NCI-H2081 (cell line): ENCODE measurements at regions not wholly inside any gene's neighbourhood (a gene's known extent, or its start where the extent isn't known, plus 50 kb on each side); places are given as distances from the start of the nearest gene placed in this dataset.
A peak's percentile ranks its signal among the peaks of the same experiment; 100 is the strongest.
"Not testable (repeated sequence)": the region's sequence is repeated elsewhere in the genome, so short reads cannot be mapped to it uniquely, and the experiment has no call there.

Source experiments
- DNase-seq, 2 experiments: peaks; one replicate each; lab custom pipeline; 2025; lab: John Stamatoyannopoulos, UW

DNA sequence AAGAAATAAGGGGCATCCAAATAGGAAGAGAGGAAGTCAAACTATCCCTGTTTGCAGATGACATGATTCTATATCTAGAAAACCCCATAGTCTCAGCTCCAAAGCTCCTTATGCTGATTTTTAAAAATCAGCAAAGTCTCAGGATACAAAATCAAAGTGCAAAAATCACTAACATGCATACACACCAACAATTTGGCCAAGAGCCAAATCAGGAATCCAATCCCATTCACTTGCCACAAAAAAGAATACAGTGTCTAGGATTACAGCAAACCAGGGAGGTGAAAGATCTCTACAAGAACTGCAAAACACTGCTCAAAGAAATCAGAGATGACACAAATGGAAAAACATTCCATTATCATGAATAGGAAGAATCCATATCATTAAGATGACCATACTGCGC, 155.8 kb upstream of the ARHGAP42 start:
- not testable (repeated sequence) for DNase-seq

DNA sequence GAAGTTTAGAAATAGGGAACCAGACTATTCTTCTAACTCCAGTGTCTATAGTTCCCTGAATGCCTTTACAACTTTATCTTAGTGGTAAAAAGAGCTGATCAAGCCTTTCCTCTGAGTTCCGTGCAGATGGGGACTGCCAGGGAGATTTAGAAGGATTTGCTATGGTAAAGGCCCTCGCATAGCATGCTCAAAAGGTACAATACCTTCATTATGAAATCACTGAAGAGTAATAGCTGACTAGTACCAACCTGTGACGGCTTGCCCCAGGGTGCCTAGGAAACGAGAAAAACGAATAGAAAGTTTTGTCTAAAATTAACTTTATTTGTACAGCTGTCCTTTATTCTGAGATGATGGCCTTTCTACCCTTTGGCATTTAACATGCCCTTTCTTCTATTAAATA, 150.1 kb upstream of the ARHGAP42 start:
- no peak for DNase-seq

DNA sequence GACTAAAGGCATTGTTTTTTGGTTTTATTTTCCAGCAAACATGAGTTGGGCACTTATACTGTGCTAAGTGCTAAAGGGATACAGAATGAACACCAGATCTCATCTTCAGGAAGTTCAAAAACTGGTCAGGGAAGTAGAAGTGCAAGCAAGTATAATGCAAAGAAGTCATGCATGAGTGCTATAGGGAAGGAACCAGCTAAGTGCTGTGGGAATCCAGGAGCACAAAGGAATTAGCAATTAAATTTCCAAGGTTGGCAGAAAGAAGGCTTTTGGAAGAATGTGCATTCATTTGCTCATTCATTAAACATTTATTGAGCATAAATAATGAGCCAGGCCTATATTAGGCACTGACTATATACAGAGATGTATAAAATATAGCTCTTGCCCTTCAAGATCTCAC, 143.7 kb upstream of the ARHGAP42 start:
- no peak for DNase-seq

DNA sequence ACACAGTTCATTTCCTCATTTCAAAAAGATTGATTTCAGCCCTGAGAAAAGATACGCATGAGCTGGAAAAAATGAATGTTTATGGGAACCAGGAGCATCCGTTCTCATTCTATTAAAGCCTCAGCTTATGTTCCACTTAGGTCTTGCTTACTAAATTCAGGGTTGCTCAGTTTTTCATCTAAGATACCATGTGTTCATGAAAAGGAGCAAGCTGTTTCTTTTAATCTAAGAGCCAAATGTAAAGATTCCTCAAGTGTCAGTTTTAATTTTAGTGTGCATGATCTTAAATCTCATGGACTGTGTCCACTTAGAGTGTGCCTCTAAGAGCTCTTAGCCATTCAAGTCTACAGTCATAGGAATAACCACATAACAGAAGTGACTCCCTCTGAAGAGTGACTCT, 141.5 kb upstream of the ARHGAP42 start:
- DNase-seq: no peak

DNA sequence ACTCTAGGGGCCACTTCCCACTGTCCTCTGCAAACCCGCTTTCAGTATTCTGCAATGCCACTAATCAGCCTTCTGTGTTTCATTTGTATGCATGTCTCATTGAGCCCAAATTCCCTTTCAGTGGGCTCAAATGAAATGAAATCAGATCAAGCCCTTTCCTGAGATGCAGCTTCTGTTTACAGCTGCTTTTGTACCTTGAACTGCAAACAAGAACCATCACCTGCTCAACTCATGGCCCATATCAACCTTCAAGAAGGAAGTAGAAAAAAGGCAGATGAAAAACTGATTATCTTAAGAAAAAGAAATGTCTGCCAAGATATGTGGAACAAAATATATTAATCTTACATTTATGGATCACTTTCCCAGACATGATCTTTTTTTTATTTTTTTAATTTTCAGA, 141.1 kb upstream of the ARHGAP42 start:
- DNase-seq: no peak

DNA sequence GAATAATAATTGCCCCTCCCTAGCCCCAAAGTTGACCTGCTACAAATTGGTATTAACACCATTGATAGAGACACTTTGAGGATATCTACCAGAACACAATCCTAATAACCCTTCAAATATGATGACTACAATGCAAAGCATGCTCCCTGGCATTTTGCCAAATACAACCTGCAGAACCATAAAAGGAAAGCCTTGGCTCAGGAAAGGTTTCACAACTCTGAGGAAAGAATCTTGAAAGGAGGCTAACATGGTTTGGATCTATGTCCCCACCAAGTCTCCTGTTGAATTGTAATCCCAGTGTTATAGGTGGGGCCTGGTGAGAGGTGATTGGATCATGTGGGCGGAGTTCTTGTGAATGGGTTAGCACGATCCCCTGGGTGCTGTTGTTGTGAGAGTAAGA, 140.4 kb upstream of the ARHGAP42 start:
- DNase-seq: peak in 1 of 2 experiments; percentile 21

DNA sequence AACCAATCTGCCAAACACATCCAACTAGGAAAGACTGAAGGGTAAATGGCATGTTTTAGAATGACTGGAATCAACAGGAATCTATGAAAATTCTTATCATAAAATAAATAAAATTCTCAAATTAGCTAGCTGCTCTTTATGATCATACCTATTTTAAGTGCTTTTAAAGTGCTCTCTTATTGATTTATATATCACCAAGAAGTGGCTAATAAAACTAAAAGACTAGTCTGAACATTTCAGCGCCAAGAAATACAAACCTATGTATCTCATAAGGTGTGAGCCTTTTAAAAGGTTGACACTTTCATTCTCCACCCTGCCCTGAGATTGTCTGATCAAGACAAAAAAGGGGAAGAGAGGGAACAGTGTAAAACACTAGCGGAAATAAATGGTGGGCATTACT, 136.8 kb upstream of the ARHGAP42 start:
- peak in 1 of 2 experiments; percentile 49 for DNase-seq

DNA sequence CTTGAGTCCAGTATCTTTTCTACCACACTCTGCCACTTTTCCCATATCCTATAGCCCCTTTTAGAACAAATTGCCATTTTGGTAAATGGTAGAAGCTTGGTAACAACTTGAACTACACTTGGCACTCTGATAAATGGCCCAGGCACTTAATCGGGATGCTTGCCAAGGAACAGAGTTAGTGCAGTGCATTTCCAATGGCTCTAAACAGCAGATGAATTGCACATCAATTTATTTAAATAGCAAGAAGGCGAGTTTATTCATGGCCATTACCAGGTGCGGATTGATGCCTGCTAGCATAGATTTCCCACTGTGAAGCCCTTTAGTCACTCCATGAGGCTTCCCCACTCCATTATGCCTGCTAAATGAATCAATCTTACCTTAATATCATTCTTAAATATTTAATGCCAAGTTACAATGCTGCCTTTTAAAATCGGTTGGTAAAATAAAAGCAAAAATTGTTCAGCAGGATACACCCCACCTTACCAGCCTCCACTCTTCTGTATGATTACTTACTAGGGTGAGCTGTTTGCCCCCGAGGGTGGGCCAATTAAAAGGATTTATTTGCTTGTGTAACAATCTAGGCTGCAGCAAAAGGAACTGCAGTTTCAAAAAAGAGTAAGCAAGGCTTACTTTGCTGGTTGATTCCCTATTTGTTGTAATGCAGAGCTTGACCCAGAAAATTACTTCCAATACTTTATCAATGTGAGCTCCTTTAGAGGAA, 136.0 kb upstream of the ARHGAP42 start:
- DNase-seq: peak; percentile 97 to 99

DNA sequence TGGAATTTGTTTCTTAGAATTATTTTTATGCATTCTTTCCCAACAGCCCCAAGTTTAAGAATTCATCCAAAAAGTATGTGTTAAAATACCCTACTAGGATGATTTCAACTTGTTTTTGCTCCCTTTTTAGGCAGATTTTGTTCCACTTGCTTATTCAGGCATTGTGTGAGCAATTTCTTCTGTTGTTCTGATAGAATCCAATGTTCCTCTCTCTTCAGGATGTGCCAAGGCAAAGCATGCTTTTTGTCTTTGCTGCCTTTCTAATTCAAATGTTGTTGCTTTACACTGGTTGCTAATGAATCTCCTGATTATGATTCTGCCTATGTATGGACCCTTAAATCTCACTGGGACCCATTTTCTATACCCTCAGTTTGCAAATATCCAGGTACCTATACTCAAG, 131.2 kb upstream of the ARHGAP42 start:
- no peak for DNase-seq

DNA sequence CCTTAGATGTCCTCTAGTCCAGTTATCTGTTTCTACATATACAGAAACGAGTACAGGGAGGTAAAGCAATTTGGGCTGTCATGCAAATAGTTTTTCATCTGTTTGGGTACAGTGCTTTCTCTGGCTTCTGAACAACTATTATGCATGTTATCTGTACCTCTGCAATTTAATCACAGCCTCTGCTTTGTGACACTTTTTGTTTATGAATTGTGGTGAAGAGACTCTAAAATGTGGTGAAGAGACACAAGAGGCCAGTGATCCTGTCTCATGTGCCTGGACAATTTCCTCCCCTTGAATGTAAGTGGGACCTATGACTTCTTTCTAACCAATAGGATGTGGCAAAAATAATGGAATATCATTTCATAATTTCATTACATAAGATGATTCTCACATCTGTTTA, 130.3 kb upstream of the ARHGAP42 start:
- no peak for DNase-seq

DNA sequence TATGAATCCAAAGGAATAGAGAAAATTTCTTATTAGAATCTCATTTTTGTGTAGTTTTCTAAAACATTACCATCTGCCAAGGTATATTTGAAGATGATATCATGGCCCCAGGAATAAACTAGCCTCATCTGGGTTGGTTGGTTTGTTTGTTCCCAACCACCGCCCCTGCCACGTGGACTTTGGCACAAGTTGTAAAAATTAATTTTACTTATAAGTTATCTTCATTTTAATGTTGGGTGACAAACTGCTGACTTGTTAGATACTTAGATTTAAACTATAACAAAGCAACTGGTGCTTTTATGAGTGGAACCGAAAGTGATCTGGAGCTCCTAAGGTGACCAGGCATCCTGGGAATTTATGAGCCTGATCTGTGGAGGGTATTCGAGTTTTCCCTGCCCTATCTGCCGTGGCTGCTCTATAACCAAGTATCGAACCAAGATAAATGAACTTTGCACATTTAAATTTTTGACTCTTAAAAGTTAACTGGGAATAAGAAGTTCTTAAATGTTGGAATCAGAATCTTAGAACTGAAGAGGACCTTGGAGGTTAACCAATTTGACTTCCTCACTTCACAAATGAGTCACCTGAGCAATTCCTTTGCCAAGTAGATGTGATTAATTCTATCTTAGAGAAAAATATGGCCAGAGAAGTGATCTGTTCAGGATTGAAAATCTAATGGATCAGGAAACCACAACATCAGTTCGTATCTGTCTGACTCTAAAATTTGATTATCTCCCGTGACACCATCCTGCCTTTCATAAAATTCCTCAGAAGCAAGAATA, 129.1 kb upstream of the ARHGAP42 start:
- DNase-seq: no peak

DNA sequence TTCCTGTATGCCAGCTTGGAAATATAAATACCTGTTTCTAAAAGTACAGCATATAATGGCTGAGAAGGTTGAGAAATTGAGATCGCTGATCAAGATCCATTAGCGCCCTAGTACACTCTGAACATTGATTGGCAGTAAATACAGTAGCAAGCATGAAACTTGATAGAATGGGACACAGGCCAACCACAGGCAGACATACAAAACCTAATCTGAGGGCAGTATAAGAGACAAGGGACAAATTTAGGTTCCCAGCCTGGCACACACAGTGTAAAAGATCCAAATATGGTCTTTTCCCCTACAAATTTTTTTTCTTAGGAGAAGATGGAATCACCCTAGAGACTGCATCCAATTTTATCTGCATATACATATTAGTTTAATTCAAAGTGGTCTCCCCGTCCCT, 126.5 kb upstream of the ARHGAP42 start:
- no peak for DNase-seq

DNA sequence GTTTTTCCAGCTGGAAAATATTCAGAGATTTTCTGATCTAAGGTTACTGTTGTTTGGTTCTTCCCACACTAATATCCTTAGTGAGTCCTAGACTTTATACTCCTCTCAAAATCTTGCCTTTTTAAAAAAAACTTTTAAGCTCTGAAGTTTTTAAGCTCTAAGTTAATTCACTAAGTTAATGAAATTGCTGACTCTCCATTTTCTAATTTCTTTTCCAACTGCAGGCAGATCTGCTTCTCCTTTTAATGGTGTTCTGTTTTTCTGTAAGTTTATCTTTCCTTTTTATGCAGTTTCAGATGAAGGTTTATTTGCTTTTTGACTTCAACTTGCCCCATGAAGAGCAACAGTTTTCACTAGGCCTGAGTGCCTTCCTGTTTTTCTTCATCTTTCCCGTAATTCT, 125.8 kb upstream of the ARHGAP42 start:
- DNase-seq: no peak

DNA sequence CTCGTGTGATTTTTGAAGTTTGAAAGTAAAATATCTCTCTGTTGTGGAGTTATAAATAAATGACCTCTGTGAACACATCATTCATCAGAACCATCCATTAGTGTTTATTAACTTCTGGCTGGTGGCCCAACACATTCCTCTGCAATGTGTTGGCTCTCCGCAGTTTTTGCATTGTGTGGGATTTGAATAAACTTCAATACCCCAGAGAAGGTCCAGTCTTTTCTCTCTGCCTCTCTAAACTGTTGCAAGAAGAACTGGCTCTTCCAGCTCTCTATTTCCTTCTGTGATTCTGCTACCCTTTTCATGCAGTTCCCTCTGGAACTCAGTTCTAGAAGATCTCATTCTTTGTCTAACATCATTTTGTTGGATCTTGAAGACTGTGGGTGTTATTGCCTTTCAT, 125.0 kb upstream of the ARHGAP42 start:
- no peak for DNase-seq

DNA sequence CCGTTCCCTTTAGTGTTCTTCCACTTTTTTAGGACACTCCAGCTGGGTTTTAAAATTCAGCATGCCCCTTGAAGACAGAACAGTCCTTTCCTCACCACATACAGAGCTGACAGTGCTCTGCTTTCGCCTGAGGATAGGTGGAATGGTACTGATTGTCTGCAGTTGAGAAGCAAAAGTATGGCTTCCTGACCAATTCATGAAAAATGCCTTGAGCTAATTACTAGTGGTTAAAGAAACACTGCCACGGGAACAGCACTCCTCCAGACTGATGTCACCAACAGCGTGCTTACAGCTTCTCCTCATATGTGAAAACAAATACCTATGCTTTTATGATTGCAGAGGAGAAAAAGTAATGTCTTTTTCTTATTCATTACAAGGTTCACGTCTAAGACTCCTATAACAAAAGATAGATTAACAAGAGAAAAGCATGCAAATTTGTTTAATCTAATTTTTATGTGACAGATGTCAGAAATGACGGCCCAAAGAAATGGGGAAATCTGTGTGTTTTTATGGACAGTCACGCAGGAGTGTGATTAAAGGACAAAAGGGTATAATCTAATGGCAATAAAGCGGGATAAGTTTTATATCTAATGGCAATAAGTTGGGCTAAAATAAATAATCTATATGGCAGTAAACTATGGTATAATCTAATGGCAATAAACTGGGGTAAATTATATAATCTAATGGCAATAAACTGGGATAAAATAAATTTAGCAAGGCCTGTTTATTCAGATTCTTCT, 123.4 kb upstream of the ARHGAP42 start:
- DNase-seq: no peak

DNA sequence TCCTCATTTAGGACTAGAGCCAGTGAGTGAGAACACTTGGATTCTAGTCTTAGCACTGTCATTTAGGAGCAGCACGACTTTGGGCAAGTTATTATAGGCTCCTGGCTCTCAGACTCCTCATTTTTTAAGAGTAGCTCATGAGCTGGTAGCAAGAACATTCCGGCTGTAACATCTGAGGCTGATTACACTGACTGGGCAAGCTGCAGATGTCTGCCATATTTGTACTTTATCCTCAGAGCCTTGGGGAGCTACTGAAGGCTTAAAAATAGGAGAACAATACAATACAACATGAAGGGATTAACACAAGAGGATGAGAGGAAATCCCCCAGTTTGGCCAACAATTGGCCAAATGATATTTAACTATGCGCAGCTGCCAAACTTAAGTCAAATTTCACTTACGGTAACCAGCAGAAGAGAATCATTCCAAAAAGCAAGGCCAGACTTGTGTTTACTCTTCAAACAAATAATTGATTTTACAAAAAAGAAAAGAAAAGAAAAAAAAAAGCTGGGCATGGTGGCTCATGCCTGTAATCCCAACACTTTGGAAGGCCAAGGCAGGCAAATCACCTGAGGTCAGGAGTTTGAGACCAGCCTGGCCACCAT, 113.1 kb upstream of the ARHGAP42 start:
- no peak for DNase-seq

DNA sequence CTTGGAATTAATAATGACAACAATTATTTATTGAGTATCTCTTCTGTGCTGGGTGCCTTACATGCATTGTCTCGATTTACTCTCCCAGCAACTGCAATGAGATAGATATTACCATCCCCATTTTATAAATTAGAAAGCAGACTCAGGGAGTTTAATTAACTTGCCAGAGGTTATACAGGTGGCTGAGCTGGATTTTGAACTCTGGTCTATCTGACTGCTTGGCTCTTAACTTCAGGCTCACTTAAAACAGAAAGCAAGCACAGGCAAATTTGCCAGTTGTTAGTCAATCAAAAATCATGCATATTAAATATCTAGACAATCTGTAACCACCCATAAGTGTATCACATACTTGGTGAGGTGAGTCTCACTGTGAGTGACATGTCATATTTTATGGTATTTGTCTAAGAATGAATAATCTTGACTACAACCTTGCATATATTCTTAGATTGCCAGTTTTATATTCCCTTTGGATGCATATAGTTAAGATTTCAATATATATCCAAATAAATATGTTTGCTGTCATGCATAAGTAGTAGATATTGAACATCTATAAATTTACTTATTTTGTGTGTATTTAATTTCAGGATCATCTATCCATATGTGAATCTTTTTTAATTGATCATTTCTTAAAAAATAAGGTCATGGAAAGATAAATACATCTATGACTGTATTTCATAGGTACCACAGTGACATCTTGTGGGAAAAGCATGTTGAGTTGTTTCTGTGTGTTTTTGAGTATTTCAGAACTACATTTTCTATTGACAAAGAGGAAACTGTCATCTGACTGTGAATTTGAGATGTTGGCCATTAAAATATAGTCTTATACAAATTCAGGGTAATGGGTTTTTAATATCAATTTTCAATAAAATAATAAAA, 112.0 kb upstream of the ARHGAP42 start:
- DNase-seq: peak; percentile 37 to 64

DNA sequence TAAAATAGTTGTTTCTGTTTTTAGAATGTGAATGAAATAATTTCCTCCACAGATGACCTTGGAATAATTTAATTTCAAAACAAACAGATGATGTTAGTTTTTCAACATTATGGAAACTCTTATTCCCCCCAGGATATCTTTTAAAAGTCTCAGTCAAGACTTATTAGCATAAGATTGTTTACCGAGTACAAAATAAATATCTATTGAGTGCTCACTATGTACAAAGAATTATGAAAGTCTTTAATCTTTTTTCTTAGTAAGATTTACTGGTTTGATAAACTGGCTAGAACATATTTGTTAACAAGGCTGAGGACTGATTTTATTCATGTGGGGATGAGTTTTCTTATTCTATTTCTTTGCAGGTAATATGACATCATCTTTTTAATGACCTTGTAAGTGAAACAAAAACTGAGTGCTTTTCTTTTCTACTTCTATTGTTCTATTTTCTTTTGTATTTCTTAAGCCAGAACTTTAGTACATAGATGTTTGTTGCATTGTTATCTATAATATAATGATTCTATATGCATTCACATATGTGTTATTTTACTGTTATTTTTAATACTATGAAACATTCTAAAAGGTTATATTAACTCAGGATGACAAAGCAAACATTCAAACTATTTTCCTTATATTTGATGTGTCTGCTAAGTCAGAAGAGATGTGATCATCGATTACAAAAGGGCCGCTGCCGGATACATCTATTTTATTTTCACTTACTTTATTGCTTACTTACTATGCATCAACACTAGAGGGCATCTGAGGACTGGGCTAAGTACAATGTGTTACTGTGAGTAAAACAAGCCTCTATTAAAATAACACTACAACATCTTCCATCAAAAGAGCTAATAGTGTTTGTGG, 111.0 kb upstream of the ARHGAP42 start:
- DNase-seq: peak; percentile 57 to 60

DNA sequence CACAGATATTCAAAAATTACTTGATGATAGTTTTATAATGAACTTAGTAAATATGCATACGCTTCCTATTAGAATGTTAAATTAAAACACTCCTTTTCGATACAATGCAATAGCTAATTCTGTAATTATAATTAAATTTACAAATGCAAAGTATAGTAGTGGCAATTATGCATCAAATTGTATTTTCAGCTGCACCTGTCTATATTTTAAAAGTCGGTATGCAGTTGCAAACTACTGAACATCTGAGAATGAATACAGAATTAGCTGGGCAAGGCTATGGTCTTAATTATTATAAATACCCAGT, 110.4 kb upstream of the ARHGAP42 start:
- DNase-seq: no peak

DNA sequence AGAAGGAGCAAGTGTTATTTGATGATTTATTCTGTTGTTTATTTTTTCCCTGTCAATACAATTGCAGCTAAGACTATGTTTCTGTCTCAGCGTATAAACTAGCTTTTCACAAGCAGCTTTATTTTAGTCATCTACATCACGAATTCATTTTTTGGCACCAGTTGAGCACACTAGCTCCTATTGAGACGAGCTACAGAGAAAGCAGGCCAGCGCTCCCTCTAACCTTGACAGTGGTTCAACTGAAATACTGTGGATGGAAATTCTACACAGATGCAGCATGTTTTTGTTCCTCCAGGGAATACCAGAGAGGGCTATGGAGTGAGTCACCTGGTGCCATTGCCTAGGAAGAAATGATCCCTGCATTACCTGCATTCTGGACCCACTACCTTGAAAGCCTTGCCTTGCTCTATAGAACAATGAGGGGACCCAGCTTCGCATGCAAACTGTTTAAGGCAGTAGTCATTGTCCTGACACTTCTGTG, 108.2 kb upstream of the ARHGAP42 start:
- DNase-seq: no peak

DNA sequence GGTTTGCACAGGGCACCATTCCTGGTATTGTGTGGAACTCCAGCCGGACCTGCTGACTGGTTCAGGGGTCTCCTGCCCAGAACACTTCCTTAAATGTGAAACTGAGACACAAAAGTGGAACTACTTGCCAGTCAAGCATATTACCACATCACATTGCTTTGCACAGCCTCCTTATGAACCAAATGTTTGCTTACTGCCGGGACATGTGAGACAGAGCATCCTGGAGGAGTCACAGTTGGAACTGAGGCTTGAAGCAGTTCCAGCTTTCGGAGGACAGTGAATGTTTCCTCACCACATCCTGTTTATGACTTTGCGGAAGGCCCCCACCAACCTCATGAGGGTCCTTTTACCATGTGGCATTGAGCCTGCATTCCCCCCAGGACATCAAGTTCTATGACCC, 105.8 kb upstream of the ARHGAP42 start:
- DNase-seq: no peak
